Endothelial cell of umbilical vein (primary cell): ENCODE measurements at regions not wholly inside any gene's neighbourhood (a gene's known extent, or its start where the extent isn't known, plus 50 kb on each side); places are given as distances from the start of the nearest gene placed in this dataset.

ENCODE experiments used
- EZH2 ChIP-seq: IDR thresholded peaks from 2 replicates; pipeline ENCODE4 v1.6.1; 2012; ENCODE audit warnings: borderline replicate concordance, low read depth, mild to moderate bottlenecking, moderate library complexity, low read length, inconsistent platforms; ENCODE audit not compliant: severe bottlenecking
- TF ChIP-seq, protein P1 (sequence below), 2 donors: IDR thresholded peaks; 1 replicate in 1 of 2; 2 replicates in 1 of 2; pipeline ENCODE4 v1.5.1; 2011; ENCODE audit warnings: low read length in 2 of 2, mild to moderate bottlenecking in 2 of 2, moderate library complexity in 2 of 2, control low read depth in 1 of 2, inconsistent platforms in 1 of 2, low read depth in 1 of 2; ENCODE audit not compliant: insufficient read depth in 1 of 2; ENCODE audit errors: extremely low read depth in 1 of 2

DNA sequence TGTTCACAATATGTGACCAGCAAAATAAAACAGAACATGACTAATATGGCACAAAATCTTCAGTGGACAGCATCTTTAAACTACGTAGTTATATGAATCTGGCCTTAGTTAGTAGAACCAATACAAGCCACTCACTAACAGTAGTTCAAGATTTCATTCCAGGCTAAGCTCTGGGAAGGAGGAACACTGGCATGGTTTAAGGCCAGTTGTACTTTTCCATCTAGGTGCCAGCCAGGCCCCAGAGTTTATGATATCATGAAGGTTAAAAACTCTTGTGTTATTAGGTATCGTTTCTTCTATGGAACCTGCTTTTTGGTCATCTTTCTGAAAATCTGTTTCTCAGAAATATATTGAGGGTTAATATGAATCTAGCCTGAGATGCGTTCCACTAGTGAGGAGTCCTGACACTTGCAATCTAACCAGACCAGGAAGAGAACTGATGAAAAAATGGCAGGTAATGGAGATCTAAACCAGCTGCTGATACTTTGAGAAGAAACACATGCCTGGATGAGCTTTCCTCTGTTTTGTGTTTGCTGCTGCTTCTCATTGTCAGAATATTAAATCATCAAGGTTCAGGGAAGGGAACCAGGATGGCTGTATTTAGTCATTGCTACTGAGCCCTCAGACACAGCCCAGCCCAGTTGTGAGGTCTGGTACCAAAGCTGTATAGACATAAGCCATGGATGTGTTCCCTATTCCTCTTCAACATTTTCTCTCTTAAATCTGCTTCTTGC, 182.8 kb upstream of the SETBP1 start:
- TF ChIP-seq EZH2: no peak
- TF ChIP-seq, protein P1, sequence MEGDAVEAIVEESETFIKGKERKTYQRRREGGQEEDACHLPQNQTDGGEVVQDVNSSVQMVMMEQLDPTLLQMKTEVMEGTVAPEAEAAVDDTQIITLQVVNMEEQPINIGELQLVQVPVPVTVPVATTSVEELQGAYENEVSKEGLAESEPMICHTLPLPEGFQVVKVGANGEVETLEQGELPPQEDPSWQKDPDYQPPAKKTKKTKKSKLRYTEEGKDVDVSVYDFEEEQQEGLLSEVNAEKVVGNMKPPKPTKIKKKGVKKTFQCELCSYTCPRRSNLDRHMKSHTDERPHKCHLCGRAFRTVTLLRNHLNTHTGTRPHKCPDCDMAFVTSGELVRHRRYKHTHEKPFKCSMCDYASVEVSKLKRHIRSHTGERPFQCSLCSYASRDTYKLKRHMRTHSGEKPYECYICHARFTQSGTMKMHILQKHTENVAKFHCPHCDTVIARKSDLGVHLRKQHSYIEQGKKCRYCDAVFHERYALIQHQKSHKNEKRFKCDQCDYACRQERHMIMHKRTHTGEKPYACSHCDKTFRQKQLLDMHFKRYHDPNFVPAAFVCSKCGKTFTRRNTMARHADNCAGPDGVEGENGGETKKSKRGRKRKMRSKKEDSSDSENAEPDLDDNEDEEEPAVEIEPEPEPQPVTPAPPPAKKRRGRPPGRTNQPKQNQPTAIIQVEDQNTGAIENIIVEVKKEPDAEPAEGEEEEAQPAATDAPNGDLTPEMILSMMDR (IDR thresholded peaks at IDR 0.05; ENCODE audit: extremely low read depth in 1 of 2, insufficient read depth in 1 of 2, low read depth in 1 of 2, low read length in 2 of 2): no peak
